ENCODE measurements at regions not wholly inside any gene's neighbourhood (a gene's known extent, or its start where the extent isn't known, plus 50 kb on each side); places are given as distances from the start of the nearest gene placed in this dataset.

- DNase-seq = no peak
- Mint-ChIP-seq H3K36me3 (ENCODE audit: low read depth) (no peaks in the 10 kb centered on the region), H3K9me3 (no peaks in the 10 kb centered on the region), H3K4me1 (peaks cover 11% of the 10 kb centered on the region), H3K27ac (no peak overlapping the region), H3K27me3 (ENCODE audit: low read depth, poor library complexity) (no peaks in the 10 kb centered on the region), H3K4me3 (no peak overlapping the region)
- no peak for TF ChIP-seq CTCF (IDR thresholded peaks at IDR 0.05)
These were observed 116.2 kb upstream of the RASSF8 start for GRCh38 chr12:25842254-25842653.

- peaks cover 11% of the 10 kb centered on the region for H3K4me1 Mint-ChIP-seq
- no peaks in the 10 kb centered on the region for H3K36me3 Mint-ChIP-seq (ENCODE audit: low read depth)
- TF ChIP-seq CTCF (IDR thresholded peaks at IDR 0.05) = no peak
- no peak overlapping the region for H3K27ac Mint-ChIP-seq
- DNase-seq = no peak
- no peak overlapping the region for H3K4me3 Mint-ChIP-seq
- H3K27me3 Mint-ChIP-seq (ENCODE audit: low read depth, poor library complexity) = no peaks in the 10 kb centered on the region
- H3K9me3 Mint-ChIP-seq = no peaks in the 10 kb centered on the region
These were observed 114.5 kb upstream of the RASSF8 start for GRCh38 chr12:25843976-25844375.

GRCh38 chr12:25845415-25845814 lies 113.1 kb upstream of the RASSF8 start:
- Mint-ChIP-seq H3K4me3 (no peak overlapping the region), H3K36me3 (ENCODE audit: low read depth) (no peaks in the 10 kb centered on the region), H3K27me3 (ENCODE audit: low read depth, poor library complexity) (no peaks in the 10 kb centered on the region), H3K4me1 (peaks cover 11% of the 10 kb centered on the region), H3K9me3 (no peaks in the 10 kb centered on the region), H3K27ac (no peak overlapping the region)
- no peak for DNase-seq
- no peak for TF ChIP-seq CTCF (IDR thresholded peaks at IDR 0.05)

- Mint-ChIP-seq H3K9me3 (peaks cover 7% of the 10 kb centered on the region), H3K4me1 (no peaks in the 10 kb centered on the region), H3K27ac (no peak overlapping the region), H3K36me3 (ENCODE audit: low read depth) (no peaks in the 10 kb centered on the region), H3K4me3 (no peak overlapping the region), H3K27me3 (ENCODE audit: low read depth, poor library complexity) (peaks cover 3% of the 10 kb centered on the region)
- TF ChIP-seq CTCF (IDR thresholded peaks at IDR 0.05) = no peak
- no peak for DNase-seq
These were observed 105.7 kb upstream of the RASSF8 start for GRCh38 chr12:25852792-25853191.

- Mint-ChIP-seq H3K36me3 (ENCODE audit: low read depth) (no peaks in the 10 kb centered on the region), H3K4me3 (no peak overlapping the region), H3K4me1 (no peaks in the 10 kb centered on the region), H3K27me3 (ENCODE audit: low read depth, poor library complexity) (peaks cover 3% of the 10 kb centered on the region), H3K27ac (no peak overlapping the region), H3K9me3 (peaks cover 7% of the 10 kb centered on the region)
- no peak for DNase-seq
- no peak for TF ChIP-seq CTCF (IDR thresholded peaks at IDR 0.05)
These were observed 105.0 kb upstream of the RASSF8 start for GRCh38 chr12:25853316-25854095.

- Mint-ChIP-seq H3K4me1 (no peaks in the 10 kb centered on the region), H3K9me3 (peaks cover 7% of the 10 kb centered on the region)
- no peak for TF ChIP-seq CTCF (IDR thresholded peaks at IDR 0.05)
These were observed 103.5 kb upstream of the RASSF8 start for GRCh38 chr12:25854991-25855390.

More at GRCh38 chr12:25854991-25855390, 103.5 kb upstream of the RASSF8 start:
- H3K4me3 Mint-ChIP-seq = no peak overlapping the region
- no peak for DNase-seq
- no peak overlapping the region for H3K27ac Mint-ChIP-seq
- H3K36me3 Mint-ChIP-seq (ENCODE audit: low read depth) = no peaks in the 10 kb centered on the region
- peaks cover 7% of the 10 kb centered on the region for H3K27me3 Mint-ChIP-seq (ENCODE audit: low read depth, poor library complexity)

All from nephron progenitor cell (in vitro differentiated cells).